ENCODE measurements at regions not wholly inside any gene's neighbourhood (a gene's known extent, or its start where the extent isn't known, plus 50 kb on each side); places are given as distances from the start of the nearest gene placed in this dataset.

GRCh38 chr4:41442810-41443209, 95.1 kb upstream of the LIMCH1 start:
- H3K36me3 ChIP-seq (ENCODE audit: control insufficient read depth, insufficient read depth, low read length), result no peaks in the 10 kb centered on the region
- no peak overlapping the region for H3K4ac ChIP-seq (ENCODE audit: low read depth, low read length)
- no peaks in the 10 kb centered on the region for H3K27me3 ChIP-seq (ENCODE audit: control insufficient read depth, insufficient read depth, low read length)
- dilution Hi-C loops (cut with HindIII; ENCODE audit: low sequenced_read_pairs, unreplicated experiment), result no loop called here
- H3K18ac ChIP-seq (ENCODE audit: low read depth, low read length), result no peak overlapping the region
- H3K14ac ChIP-seq (replicated peaks; ENCODE audit: low read depth, low read length), result no peak overlapping the region
- H2BK20ac ChIP-seq (ENCODE audit: low read depth, low read length), result no peak overlapping the region
- POLR2A ChIA-PET (ENCODE audit: unreplicated experiment), result no interaction called here
- no peaks in the 10 kb centered on the region for H3K79me1 ChIP-seq (ENCODE audit: low read depth in 1 of 2, low read length in 2 of 2)
- H4K5ac ChIP-seq (ENCODE audit: low read depth, low read length), result no peak overlapping the region
- H4K20me1 ChIP-seq (ENCODE audit: insufficient read depth, low read length), result no peaks in the 10 kb centered on the region
- H2AK9ac ChIP-seq (replicated peaks; ENCODE audit: low read depth, low read length, poor library complexity), result no peak overlapping the region
- H3K23ac ChIP-seq (ENCODE audit: low read depth, low read length), result no peak overlapping the region
- H2BK5ac ChIP-seq (ENCODE audit: low read depth, low read length, poor library complexity, severe bottlenecking), result no peak overlapping the region
- no peaks in the 10 kb centered on the region for H3K9me1 ChIP-seq (ENCODE audit: insufficient read depth, low read length)
- no peak overlapping the region for H3K56ac ChIP-seq (ENCODE audit: extremely low read depth, insufficient read depth, low read length)
- no peak overlapping the region for H4K91ac ChIP-seq (ENCODE audit: insufficient read depth, low read depth, low read length)
- no peak overlapping the region for H4K8ac ChIP-seq (ENCODE audit: low read depth in 2 of 2, low read length in 2 of 2)
- no peak for DNase-seq
- no peak overlapping the region for H3K27ac ChIP-seq (ENCODE audit: insufficient read depth, low read length)
- H3K4me3 ChIP-seq (ENCODE audit: insufficient read depth, low read depth, low read length), result no peak overlapping the region
- no TSS peak for BruUV-seq (replicated peaks)
- no peaks in the 10 kb centered on the region for H3K4me1 ChIP-seq (ENCODE audit: control insufficient read depth, insufficient read depth, low read length)
- no peak overlapping the region for H3K4me2 ChIP-seq (ENCODE audit: low read depth, low read length)
- no peak overlapping the region for H2AFZ ChIP-seq (replicated peaks; ENCODE audit: low read length, poor library complexity)
- no peak overlapping the region for H2BK120ac ChIP-seq (ENCODE audit: low read depth, low read length)
- TF ChIP-seq MAFK (IDR thresholded peaks at IDR 0.05; ENCODE audit: low read depth, low read length), result no peak
- TF ChIP-seq NFE2L2 (IDR thresholded peaks at IDR 0.05; ENCODE audit: low read depth, low read length), result no peak
- TF ChIP-seq SMC3 (IDR thresholded peaks at IDR 0.05; ENCODE audit: low read depth, low read length), result no peak
- no peak for TF ChIP-seq MAZ (IDR thresholded peaks at IDR 0.05; ENCODE audit: borderline replicate concordance, low read depth, low read length)
- H3K9me3 ChIP-seq (ENCODE audit: control insufficient read depth, insufficient read depth, low read length), result no peaks in the 10 kb centered on the region
- no peak overlapping the region for H2BK15ac ChIP-seq (ENCODE audit: low read depth, low read length)
- in situ Hi-C loops (cut with MboI; ENCODE audit: low sequenced_read_pairs), result no loop called here
- CTCF ChIA-PET, result interaction anchor here (1.1 kb wide), 1 partner anchor 12 kb away, joined by 4 read pairs; no protein-coding TSS in a partner anchor
- no peak for ATAC-seq (ENCODE audit: low read depth)
- H3K9ac ChIP-seq (ENCODE audit: low read depth, low read length), result no peak overlapping the region
- intact Hi-C loops (cut with micrococcal nuclease), result no loop called here
- H2AK5ac ChIP-seq (ENCODE audit: low read depth, low read length), result no peak overlapping the region

Measured in IMR-90 (cell line).